ENCODE measurements at regions not wholly inside any gene's neighbourhood (a gene's known extent, or its start where the extent isn't known, plus 50 kb on each side); places are given as distances from the start of the nearest gene placed in this dataset.

DNA sequence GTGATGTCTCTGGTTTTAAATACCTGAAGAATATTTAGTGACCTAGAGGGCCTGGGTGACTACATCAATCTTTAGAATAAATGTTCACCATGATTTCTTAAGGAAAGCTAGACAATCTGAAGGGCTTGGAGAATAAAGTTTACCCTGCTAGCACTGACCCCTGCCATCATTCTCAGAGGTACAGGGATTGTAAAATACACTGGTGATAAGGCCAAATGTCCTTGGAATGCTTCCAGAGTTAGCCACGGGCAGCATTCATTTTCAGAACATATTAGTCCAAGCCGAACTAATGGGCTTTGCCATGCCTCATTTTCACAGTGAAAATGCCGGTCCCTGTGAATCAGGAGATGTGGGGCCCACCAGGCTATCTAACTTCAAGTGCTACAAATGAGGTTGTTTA is 1381.7 kb upstream of the SEL1L start:
- Mint-ChIP-seq H3K27ac (no peak overlapping the region), H3K27me3 (ENCODE audit: low read depth in 3 of 3) (no peaks in the 10 kb centered on the region), H3K4me1 (no peaks in the 10 kb centered on the region), H3K9me3 (peaks cover 0 to 10% (median 1%) of the 10 kb centered on the region in 7 donors), H3K36me3 (no peaks in the 10 kb centered on the region), H3K4me3 (no peak overlapping the region)
- intact Hi-C loops (cut with micrococcal nuclease): no loop called here
- no peak for DNase-seq
- 100% methylated on average over 3 of the region's 3 CpGs for WGBS (ENCODE audit: insufficient coverage)
- Histone ChIP-seq H2AFZ (ENCODE audit: insufficient read depth, low read depth, low read length, poor library complexity, severe bottlenecking) (no peak overlapping the region), H3K4me3 (replicated peaks in 1 of 3; ENCODE audit: low read depth in 2 of 3, low read length in 3 of 3) (no peak overlapping the region), H3K36me3 (replicated peaks in 1 of 2; ENCODE audit: control insufficient read depth in 1 of 2, insufficient read depth in 2 of 2, low read length in 2 of 2) (no peaks in the 10 kb centered on the region), H3K4me1 (ENCODE audit: control insufficient read depth in 1 of 2, insufficient read depth in 2 of 2, low read length in 2 of 2) (no peaks in the 10 kb centered on the region), H3K4me2 (replicated peaks; ENCODE audit: extremely low read depth, low read length, poor library complexity, severe bottlenecking) (no peak overlapping the region), H3K9ac (ENCODE audit: insufficient read depth, low read length, poor library complexity, severe bottlenecking) (no peak overlapping the region), H3K9me3 (replicated peaks in 1 of 2; ENCODE audit: control insufficient read depth in 1 of 2, insufficient read depth in 1 of 2, low read length in 2 of 2) (no peaks in the 10 kb centered on the region), H4K20me1 (ENCODE audit: insufficient read depth, low read length) (no peaks in the 10 kb centered on the region), H3K27ac (ENCODE audit: low read depth in 1 of 2, low read length in 2 of 2) (no peak overlapping the region), H3K27me3 (ENCODE audit: control insufficient read depth in 2 of 2, insufficient read depth in 2 of 2, low read length in 2 of 2) (no peaks in the 10 kb centered on the region), H3K79me2 (ENCODE audit: insufficient read depth, low read length) (no peaks in the 10 kb centered on the region)
- TF ChIP-seq, protein P1, sequence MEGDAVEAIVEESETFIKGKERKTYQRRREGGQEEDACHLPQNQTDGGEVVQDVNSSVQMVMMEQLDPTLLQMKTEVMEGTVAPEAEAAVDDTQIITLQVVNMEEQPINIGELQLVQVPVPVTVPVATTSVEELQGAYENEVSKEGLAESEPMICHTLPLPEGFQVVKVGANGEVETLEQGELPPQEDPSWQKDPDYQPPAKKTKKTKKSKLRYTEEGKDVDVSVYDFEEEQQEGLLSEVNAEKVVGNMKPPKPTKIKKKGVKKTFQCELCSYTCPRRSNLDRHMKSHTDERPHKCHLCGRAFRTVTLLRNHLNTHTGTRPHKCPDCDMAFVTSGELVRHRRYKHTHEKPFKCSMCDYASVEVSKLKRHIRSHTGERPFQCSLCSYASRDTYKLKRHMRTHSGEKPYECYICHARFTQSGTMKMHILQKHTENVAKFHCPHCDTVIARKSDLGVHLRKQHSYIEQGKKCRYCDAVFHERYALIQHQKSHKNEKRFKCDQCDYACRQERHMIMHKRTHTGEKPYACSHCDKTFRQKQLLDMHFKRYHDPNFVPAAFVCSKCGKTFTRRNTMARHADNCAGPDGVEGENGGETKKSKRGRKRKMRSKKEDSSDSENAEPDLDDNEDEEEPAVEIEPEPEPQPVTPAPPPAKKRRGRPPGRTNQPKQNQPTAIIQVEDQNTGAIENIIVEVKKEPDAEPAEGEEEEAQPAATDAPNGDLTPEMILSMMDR (IDR thresholded peaks at IDR 0.05): no peak

DNA sequence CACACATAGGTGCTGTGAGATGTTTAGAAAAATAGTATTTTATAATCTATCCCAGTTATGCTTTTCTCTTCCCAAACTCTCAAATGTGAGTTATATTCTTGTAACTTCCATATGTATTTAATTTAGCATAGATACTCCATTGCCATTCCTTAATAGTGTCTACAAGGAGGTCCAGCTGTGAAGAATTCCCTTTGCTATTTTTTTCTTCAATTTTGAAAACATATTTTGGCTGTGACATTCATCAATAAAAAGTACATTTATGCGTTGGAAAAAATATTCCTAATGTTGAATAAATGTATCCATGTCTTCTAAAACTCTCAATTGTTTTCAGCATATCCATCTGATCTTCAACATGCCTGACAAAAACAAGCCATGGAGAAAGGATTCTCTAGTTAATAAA is 1402.0 kb upstream of the SEL1L start:
- H3K4me2 ChIP-seq (replicated peaks; ENCODE audit: extremely low read depth, low read length, poor library complexity, severe bottlenecking): no peak overlapping the region
- H3K4me3 ChIP-seq (replicated peaks in 1 of 3; ENCODE audit: low read depth in 2 of 3, low read length in 3 of 3): no peak overlapping the region
- TF ChIP-seq, protein P1 (IDR thresholded peaks at IDR 0.05): no peak
- H3K36me3 ChIP-seq (replicated peaks in 1 of 2; ENCODE audit: control insufficient read depth in 1 of 2, insufficient read depth in 2 of 2, low read length in 2 of 2): no peaks in the 10 kb centered on the region
- no peaks in the 10 kb centered on the region for H3K4me1 ChIP-seq (ENCODE audit: control insufficient read depth in 1 of 2, insufficient read depth in 2 of 2, low read length in 2 of 2)
- no peaks in the 10 kb centered on the region for H3K27me3 ChIP-seq (ENCODE audit: control insufficient read depth in 2 of 2, insufficient read depth in 2 of 2, low read length in 2 of 2)
- no peaks in the 10 kb centered on the region for H3K27me3 Mint-ChIP-seq (ENCODE audit: low read depth in 3 of 3)
- no peaks in the 10 kb centered on the region for H3K79me2 ChIP-seq (ENCODE audit: insufficient read depth, low read length)
- H3K27ac ChIP-seq (ENCODE audit: low read depth in 1 of 2, low read length in 2 of 2): no peak overlapping the region
- no peaks in the 10 kb centered on the region for H4K20me1 ChIP-seq (ENCODE audit: insufficient read depth, low read length)
- no peaks in the 10 kb centered on the region for H3K9me3 ChIP-seq (replicated peaks in 1 of 2; ENCODE audit: control insufficient read depth in 1 of 2, insufficient read depth in 1 of 2, low read length in 2 of 2)
- no peak for DNase-seq
- intact Hi-C loops (cut with micrococcal nuclease): no loop called here
- no CpG with 5 or more reads among the region's 1 CpG for WGBS (ENCODE audit: insufficient coverage)
- H3K4me1 Mint-ChIP-seq: no peaks in the 10 kb centered on the region
- H2AFZ ChIP-seq (ENCODE audit: insufficient read depth, low read depth, low read length, poor library complexity, severe bottlenecking): no peak overlapping the region
- peaks cover 0 to 5% (median 0%) of the 10 kb centered on the region in 7 donors for H3K9me3 Mint-ChIP-seq
- no peaks in the 10 kb centered on the region for H3K36me3 Mint-ChIP-seq
- no peak overlapping the region for H3K4me3 Mint-ChIP-seq
- no peak overlapping the region for H3K27ac Mint-ChIP-seq
- no peak overlapping the region for H3K9ac ChIP-seq (ENCODE audit: insufficient read depth, low read length, poor library complexity, severe bottlenecking)

All from CD14-positive monocyte (primary cell).